PFSK-1 (cell line): ENCODE measurements at regions not wholly inside any gene's neighbourhood (a gene's known extent, or its start where the extent isn't known, plus 50 kb on each side); places are given as distances from the start of the nearest gene placed in this dataset.

Source experiments
- FOXP2 ChIP-seq: optimal IDR thresholded peaks from 2 replicates; pipeline ENCODE3; 2011; ENCODE audit warnings: borderline replicate concordance, control low read depth, inconsistent platforms; ENCODE audit not compliant: insufficient read depth; ENCODE audit errors: extremely low read length, extremely low read depth
- POLR2AphosphoS5 ChIP-seq: IDR thresholded peaks from 2 replicates; pipeline ENCODE4 v1.6.1; 2012; ENCODE audit warnings: low read depth, mild to moderate bottlenecking, control low read depth, low read length, moderate library complexity
- SIN3A ChIP-seq: IDR thresholded peaks from 2 replicates; pipeline ENCODE4 v1.6.1; 2012; ENCODE audit warnings: mild to moderate bottlenecking, low read length, moderate library complexity, borderline replicate concordance; ENCODE audit not compliant: insufficient read depth
- TAF1 ChIP-seq: IDR thresholded peaks from 2 replicates; pipeline ENCODE4 v1.6.1; 2012; ENCODE audit warnings: low read length, control low read depth, borderline replicate concordance; ENCODE audit not compliant: insufficient read depth
- TF ChIP-seq, protein P1 (sequence below), 2 experiments: IDR thresholded peaks; 2 replicates each; pipeline versions ENCODE4 v1.6.1 to v1.8.0; 2011 to 2012; ENCODE audit warnings: low read depth in 2 of 2, low read length in 2 of 2, control low read depth in 1 of 2, inconsistent platforms in 1 of 2, mild to moderate bottlenecking in 1 of 2, moderate library complexity in 1 of 2; ENCODE audit not compliant: insufficient read depth in 1 of 2

DNA sequence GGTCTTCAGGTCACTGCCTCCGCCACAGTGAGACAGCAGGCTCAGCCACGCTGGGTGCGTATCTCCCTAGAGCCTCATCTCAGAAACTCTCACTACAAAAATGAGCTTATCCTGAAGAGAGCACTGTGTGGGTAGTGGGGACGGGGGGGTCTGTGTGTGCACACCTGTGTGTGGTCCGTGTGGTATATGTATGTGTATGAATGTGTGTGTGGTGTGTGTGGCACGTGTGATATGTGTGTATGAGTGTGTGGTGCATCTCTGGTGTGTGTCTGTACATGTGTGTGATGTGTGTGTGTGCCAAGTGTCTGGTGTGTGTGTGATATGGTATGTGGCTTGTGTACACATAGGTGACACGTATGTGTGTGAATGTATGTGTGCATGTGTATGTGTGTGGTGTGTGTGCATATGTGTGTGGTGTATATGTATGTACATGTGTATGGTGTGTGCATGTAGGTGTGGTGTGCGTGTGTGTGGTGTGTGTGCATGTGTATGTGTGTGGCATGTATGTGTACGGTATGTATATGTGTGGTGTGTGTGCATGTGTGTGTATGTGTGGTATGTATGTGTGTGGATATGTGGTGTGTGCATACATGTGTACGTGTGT lies 332.2 kb downstream of the EIPR1 start:
- TF ChIP-seq, protein P1, sequence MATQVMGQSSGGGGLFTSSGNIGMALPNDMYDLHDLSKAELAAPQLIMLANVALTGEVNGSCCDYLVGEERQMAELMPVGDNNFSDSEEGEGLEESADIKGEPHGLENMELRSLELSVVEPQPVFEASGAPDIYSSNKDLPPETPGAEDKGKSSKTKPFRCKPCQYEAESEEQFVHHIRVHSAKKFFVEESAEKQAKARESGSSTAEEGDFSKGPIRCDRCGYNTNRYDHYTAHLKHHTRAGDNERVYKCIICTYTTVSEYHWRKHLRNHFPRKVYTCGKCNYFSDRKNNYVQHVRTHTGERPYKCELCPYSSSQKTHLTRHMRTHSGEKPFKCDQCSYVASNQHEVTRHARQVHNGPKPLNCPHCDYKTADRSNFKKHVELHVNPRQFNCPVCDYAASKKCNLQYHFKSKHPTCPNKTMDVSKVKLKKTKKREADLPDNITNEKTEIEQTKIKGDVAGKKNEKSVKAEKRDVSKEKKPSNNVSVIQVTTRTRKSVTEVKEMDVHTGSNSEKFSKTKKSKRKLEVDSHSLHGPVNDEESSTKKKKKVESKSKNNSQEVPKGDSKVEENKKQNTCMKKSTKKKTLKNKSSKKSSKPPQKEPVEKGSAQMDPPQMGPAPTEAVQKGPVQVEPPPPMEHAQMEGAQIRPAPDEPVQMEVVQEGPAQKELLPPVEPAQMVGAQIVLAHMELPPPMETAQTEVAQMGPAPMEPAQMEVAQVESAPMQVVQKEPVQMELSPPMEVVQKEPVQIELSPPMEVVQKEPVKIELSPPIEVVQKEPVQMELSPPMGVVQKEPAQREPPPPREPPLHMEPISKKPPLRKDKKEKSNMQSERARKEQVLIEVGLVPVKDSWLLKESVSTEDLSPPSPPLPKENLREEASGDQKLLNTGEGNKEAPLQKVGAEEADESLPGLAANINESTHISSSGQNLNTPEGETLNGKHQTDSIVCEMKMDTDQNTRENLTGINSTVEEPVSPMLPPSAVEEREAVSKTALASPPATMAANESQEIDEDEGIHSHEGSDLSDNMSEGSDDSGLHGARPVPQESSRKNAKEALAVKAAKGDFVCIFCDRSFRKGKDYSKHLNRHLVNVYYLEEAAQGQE (IDR thresholded peaks at IDR 0.05; ENCODE audit: insufficient read depth in 1 of 2, low read depth in 2 of 2, low read length in 2 of 2), result no peak
- TF ChIP-seq SIN3A (no peak), POLR2AphosphoS5 (no peak), TAF1 (no peak), FOXP2 (no peak)
